HTR-8/SVneo (cell line): ENCODE measurements at regions not wholly inside any gene's neighbourhood (a gene's known extent, or its start where the extent isn't known, plus 50 kb on each side); places are given as distances from the start of the nearest gene placed in this dataset.

Experiments used
- DNase-seq: peaks from one replicate; pipeline ENCODE4 v3.0.0; 2011; ENCODE audit warnings: low spot score, mixed read lengths; ENCODE audit not compliant: insufficient read length
- FAIRE-seq: peaks from 2 replicates; lab custom pipeline; 2011; peaks lifted over from hg19 to GRCh38; lab: Jason Lieb, UNC

GRCh38 chr2:156901373-156902031, 356.0 kb upstream of the GALNT5 start:
- FAIRE-seq = no peak
- peak; percentile 5 for DNase-seq

DNA sequence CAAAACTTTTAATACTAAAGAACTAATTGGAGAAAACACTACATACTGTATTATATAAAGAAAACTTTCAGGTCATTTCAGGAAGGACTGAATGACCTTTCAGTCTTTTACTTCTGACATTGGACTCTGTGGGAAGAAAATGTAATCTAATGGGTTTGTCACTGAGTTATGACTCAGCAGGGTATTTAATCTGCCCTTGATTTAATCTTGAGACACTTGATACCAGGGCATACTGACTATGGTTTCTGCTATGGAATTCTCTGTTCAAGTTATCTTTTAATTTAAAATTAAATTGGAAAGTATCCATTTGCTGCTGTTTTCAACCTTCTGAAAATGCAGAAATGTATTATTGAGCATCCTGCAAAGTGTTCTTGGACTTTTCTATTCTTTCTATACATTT, 354.2 kb upstream of the GALNT5 start:
- DNase-seq (no peak), FAIRE-seq (no peak)

- no peak for DNase-seq
- FAIRE-seq = no peak
These were observed 349.7 kb upstream of the GALNT5 start for GRCh38 chr2:156907806-156908205.

- DNase-seq = no peak
- FAIRE-seq = no peak
These were observed 348.7 kb upstream of the GALNT5 start for GRCh38 chr2:156908825-156909224.

DNA sequence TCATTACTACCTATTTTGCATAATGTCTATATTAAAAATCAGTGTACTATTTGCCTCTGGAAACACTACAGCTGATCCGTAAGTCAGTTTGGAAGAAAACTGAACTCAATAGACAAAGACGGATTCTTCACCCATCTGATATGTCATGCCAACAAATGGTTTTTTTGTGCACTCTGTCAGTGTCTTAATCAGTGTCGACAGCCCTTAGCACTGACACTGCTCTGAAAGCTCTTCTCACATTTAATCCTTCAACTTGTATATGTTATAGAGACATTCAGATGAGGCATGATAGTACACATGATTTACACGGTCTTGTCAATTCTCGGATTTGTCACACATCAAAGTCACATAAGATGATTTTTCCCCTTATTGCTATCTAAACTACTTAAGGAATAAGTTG, 347.5 kb upstream of the GALNT5 start:
- no peak for FAIRE-seq
- DNase-seq = no peak

GRCh38 chr2:156915332-156915731, 342.2 kb upstream of the GALNT5 start:
- DNase-seq (no peak), FAIRE-seq (no peak)

- DNase-seq (no peak), FAIRE-seq (no peak)
These were observed 339.1 kb upstream of the GALNT5 start for GRCh38 chr2:156918410-156918809.

GRCh38 chr2:156930423-156930822, 327.1 kb upstream of the GALNT5 start:
- FAIRE-seq (no peak), DNase-seq (no peak)

DNA sequence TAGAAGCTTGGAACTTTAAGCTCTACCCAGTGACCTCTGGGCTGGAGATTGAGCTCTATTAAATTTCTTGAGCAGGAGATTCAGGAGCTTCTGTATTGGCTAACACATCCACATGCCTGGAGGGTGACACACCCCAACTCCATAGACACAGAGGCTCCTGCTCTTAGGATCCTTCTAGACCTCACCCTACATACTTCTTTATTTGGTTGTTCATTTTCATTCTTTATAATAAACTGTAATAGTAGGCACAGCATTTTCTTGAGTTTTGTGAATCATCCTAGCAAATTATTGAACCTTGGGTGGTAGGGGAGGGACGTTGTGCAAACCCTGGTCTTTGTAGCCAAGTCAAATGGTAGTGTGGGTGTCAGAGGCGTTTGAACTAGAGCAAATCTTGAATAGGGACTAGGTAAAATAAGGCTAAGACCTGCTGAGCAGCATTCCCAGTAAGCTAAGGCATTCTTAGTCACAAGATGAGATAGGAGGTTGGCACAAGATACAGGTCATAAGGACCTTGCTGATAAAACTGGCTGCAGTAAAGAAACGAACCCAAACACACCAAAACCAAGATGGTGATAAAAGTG, 323.8 kb upstream of the GALNT5 start:
- no peak for DNase-seq
- FAIRE-seq = no peak

GRCh38 chr2:156935616-156936015, 321.9 kb upstream of the GALNT5 start:
- no peak for DNase-seq
- no peak for FAIRE-seq

DNA sequence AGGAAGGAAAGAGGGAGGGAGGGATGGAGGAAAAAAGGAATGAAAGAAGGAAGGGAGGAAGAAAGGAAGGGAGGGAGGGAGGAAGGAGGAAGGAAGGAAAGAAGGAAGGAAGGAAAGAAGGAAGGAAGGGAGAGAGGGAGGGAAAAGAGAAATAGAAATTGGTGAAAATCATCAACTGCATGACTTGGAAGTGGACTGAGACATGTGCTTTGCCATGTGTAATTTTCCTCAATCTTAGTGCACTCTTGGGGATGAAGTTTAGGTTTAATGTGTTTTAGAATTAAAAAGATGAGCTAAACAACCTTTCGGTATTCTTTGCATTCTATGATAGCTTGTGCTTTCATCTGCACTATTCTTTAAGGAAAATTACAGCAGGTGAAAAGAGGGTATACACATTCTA, 320.1 kb upstream of the GALNT5 start:
- DNase-seq (no peak), FAIRE-seq (no peak)

DNA sequence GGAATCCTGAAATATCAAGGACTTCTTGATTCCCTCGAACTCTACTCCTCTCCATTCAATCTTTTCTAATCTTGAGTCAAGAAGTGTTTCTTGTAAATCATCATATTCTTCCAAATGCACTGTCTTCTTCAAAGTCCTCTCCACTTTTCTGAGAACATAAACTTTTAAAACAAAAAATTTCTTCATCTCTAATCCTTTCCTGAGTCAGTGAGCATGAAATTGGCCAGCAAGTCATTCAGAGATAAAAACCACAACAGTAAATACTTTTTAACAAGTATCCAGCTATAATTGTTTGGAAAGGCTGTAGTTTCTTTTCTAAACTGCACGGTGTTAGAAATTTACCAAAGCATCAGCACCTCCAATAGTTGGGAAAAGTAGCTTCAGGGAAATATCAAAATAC, 312.6 kb upstream of the GALNT5 start:
- DNase-seq (no peak), FAIRE-seq (no peak)

DNA sequence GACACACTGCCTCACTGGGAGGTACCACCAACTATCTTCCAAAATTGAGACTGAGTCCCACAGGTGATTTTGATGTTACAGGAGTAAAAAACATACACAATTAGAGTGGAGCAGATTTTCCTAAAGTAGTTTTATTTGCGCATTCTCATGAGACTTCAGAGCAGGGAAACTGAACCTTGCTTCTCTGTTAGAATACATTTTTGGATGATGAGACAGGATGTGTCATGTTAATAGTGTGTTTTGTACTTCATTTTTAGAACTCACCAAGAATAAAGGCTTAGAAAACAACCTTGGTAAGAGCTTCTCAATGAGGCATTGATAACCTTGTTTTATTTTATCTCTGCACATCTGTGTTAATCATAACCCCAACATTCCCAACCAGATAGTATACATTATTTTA, 310.2 kb upstream of the GALNT5 start:
- DNase-seq (no peak), FAIRE-seq (no peak)

DNA sequence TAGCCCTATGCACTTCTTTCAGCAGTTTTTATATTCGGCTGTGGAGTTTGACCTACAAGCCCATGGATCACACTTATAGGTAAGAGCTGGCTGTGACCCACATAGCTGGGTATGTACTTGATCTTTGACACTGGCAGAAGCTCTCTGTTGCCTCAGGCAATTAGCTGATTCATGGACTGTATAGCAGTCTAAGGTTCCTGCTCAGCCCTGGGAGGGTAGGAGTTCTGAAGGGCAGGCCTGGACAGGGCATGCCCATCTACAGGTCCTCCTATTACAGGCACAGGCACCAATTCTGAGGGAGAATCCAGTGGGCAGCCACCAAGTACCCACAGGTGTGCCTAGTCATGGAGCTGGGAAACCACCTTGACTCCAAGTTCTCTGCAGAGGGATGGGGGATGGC, 301.8 kb upstream of the GALNT5 start:
- FAIRE-seq = no peak

GRCh38 chr2:156956161-156956560, 301.3 kb upstream of the GALNT5 start:
- FAIRE-seq (no peak), DNase-seq (no peak)

More for the DNA sequence above, 301.8 kb upstream of the GALNT5 start:
- DNase-seq = no peak

DNA sequence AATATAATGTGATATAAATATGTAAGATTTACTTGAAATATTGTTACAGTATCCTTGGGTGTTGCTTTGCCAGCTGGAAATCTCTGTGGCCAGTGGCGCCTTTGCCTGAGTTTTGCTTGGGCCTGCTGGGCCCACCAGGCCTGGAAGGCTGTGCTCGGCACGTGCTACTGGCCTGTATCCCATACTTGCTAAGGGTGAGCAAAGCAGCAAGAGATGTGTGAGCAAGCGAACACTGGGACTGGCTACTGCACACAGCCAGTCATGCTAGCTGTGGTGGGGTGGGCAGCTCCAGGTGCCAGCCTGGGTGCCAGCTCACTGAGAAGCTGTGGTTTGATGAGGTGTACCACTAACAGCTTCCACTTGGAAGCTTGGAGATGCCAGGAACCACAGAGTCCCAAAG, 299.1 kb upstream of the GALNT5 start:
- no peak for FAIRE-seq

GRCh38 chr2:156959481-156959880, 298.0 kb upstream of the GALNT5 start:
- DNase-seq (no peak), FAIRE-seq (no peak)

More for the DNA sequence above, 299.1 kb upstream of the GALNT5 start:
- no peak for DNase-seq

- DNase-seq (no peak), FAIRE-seq (no peak)
These were observed 274.9 kb upstream of the GALNT5 start for GRCh38 chr2:156982615-156983014.

- FAIRE-seq (no peak), DNase-seq (no peak)
These were observed 271.0 kb upstream of the GALNT5 start for GRCh38 chr2:156986339-156986988.

- FAIRE-seq (no peak), DNase-seq (no peak)
These were observed 257.8 kb upstream of the GALNT5 start for GRCh38 chr2:156999661-157000060.

DNA sequence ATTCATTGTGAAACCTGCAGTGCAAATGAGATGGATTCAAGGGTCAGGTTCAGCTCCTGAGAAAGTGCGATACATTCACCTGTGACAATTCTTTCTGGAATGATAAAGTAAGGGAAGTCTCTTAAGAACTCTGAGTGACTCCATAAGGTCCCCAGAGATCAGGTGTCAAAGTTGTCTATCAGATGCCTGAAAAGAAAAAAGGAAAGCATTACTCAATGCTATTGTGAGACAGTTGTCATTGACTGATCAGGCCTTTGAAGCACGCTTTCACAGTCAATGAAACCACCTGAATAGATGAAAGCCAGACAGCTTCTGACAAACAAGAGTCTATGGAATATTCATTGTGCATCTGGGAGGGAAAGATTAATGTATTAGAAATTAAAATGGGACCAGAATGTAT, 252.7 kb upstream of the GALNT5 start:
- DNase-seq (no peak), FAIRE-seq (no peak)
